HG03139 (cell line): ENCODE measurements at regions not wholly inside any gene's neighbourhood (a gene's known extent, or its start where the extent isn't known, plus 50 kb on each side); places are given as distances from the start of the nearest gene placed in this dataset.
"Not testable (repeated sequence)": the region's sequence is repeated elsewhere in the genome, so short reads cannot be mapped to it uniquely, and the experiment has no call there.

Source experiments
- ATAC-seq: cut with Tn5 transposase; IDR thresholded peaks from one replicate; pipeline ENCODE4 v1.9.1; 2021; ENCODE audit not compliant: unreplicated experiment

DNA sequence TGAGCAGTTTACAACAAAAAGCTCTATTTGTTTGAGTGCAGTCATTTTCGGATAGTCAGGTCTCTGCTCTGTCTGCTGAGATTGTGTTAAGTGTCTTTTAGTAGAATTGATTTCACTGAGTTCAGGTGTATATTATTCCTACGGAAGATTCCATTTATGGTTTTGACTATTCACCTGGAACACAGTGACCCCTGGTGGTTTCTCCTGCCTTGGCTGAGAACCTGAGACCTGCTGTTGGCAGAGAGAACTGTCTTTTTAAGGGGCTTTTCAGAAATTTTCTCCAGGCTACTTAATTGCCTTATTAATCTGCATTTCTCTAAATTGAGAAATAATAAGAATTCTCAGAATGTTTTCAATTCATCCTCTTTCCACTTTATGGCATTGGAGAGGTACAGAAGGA lies 508.0 kb downstream of the TBC1D32 start:
- no peak for ATAC-seq

DNA sequence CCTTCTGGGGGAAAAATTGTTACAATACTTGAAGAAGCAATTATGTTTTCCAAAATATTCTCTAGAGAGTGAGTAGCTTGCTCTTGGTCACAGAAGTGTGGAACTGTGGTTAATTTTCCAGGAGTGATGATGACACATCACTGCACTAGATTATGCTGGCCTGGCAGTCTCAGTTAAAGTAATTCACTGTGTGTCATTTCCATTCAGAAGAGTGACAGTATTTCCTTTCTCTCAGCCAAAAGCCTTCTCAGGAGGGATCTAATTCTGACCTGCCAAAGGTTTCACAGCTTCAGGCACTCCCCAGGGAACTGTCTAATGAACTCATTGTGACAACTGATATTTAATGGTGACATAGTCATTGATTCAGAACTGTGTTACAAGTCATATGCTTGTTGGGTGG lies 517.5 kb downstream of the TBC1D32 start:
- no peak for ATAC-seq

DNA sequence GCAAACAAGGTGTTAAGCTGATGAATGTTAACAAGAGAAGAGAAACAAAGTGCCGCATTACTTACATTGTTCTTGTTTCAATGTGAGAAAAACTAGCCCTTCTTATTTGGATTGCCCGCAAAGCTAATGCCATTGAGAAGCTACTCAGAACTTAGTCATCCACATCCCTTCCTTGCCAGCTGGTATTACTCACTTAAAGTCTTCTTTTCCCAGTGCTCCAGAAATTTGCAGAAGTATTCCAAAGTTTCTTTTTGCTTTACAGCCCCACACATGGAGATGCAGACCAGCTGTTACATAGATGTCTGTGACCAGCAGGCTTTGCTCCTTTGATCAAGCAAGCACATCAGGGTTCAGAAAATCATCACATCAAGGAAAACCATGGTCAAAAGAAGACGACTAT lies 529.0 kb downstream of the TBC1D32 start:
- ATAC-seq: no peak

DNA sequence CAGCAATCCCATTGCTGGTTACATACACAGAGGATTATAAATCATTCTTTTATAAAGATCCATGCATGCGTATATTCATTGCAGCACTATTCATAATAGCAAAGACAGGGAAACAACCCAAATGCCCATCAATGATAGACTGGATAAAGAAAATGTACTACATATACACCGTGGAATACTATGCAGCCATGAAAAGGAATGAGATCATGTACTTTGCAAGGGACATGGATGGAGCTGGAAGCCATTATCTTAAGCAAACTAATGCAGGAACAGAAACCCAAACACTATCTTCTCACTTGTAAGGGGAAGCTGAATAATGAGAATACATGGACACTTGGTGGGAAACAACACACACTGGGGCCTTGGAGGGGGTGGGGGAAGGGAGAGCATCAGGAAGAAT lies 529.7 kb downstream of the TBC1D32 start:
- ATAC-seq: no peak

DNA sequence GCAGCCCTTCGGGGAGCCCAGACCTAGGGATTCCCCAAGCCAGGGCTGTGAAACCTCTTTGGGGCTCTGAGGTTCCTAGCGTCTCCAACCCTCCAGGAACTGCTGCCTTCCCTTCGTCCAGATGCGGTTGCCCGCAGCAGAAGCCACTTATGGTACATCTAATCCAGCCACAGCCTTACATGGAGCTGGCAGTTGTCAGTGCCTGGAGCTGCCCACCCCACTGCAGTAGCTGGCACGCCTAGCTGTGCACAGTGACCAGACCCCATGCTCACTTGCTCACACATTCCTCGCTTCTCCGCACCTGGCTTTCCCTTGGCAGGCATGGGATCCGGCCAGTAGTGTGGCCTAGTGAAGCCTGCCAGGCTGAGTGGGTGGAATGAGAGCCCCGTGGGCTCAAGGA lies 547.6 kb downstream of the TBC1D32 start:
- no peak for ATAC-seq

DNA sequence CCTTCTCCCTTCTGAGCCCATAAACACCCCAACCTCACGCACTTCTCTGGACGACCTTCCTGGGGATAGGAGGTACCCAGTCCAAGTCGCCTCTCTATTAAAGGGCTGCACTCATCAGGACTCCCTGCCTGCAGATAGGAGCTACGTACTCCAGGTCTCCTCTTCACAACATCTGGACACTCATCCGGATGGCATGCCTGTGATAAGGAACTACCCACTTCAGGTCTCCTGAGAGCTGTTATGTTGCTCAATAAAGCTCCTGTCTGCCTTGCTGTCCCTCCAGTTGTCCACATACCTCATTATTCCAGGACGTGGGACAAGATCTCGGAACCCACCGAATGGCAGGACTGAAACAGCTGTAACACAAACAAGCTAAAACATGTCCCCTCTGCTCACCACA lies 548.0 kb downstream of the TBC1D32 start:
- ATAC-seq: no peak

DNA sequence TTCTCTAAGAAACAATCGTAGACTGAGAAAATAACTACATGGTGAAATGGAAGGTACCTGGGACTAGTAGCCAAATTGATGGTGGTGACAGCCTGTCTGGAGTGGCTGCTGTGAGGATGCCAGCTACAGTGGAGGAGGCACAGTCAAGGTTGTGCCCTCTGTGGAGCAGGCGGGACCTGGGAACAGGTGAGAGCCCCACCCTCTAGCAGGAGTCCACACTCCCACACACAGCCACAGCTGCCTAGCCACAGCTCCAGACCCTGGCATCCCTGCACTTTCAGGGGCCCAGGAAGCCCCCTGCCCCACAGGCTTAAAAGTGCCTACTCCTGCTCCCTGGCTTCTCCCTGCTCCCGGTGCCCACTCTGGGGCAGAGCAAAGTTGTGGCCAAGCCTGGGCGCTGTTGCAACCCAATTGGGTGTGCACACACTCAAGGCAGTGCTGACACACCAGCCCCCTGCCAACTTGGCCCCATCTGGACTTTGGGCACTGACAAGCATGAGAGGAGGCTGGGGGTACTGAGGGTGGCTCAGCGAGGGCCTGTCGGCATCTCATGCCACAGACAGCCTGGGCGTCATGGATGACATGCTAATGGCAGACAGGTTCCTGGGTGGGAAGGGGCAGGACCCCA lies 548.7 kb downstream of the TBC1D32 start:
- ATAC-seq: no peak

DNA sequence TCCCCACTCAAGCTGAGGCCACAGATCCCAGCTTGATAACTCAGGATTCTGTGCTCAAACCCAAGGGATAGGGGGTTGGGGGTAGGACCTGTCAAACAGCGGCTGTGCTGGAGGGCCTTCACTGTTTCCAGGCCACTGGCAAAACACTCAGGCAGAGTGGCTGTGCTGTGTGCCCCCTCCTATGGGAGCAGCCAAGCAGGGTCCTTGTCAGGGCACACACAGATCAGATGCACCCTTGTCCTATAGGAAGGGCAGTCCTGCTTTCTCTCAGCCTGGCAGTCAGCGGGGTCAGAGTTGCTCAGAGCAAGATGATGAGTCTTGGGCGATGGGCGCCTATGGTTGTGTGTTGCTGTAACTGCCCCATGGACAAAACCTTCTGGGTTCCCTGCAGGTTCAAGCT lies 554.8 kb downstream of the TBC1D32 start:
- no peak for ATAC-seq

DNA sequence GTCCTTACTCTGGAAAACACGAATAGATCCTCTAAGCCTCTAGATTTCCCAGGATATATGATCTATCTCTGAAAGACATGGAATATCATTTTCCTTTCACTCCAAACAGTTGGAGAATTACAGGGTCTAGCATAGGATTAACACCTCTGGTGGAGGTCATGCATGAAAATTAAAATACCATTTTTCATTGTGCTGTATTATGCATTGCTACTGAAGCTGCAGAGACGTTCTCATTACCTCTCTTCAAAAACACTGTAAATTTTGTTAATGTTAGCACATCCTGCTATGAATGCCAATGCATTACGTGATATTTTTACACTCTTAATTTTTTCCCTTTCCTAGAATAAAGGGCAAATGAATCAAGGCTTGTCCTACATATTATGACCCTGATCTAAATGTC lies 558.6 kb downstream of the TBC1D32 start:
- ATAC-seq: no peak

DNA sequence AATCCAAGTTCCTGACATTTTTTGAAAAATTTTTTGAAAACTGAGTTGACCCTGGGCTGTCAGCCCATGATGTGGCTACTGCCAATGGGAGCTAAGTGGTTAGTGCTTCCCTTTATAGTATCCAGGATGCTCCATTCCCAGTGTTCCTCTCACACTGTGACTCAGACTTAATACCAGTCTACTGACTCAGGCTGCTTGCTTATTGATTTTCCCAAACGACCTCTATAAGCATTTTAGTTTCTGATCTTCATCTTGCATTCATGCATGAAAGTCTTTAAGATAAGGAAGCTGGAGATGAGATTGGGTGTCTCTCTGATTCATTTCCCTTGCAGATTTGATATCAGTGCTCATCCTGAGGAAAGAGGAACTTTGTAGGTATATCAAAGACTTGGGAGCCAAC lies 560.0 kb downstream of the TBC1D32 start:
- no peak for ATAC-seq

DNA sequence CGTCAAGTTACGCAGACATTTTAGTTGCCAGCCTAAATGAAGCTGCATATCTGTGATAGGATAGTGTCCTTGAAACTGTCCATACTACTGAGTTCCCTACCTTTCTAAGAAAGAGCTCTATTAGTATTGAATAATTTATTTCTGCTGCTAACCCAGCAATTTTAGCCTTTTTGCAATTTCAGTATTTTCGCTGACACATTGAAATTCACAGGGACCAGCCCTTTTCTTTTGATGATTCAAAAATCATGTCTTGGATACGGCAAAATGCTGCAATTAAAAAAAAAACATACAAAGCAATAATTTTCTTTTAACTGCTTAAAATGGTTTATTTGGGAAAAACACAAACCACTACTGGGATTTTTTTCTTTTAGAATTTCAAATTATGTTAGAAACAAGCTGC lies 563.3 kb downstream of the TBC1D32 start:
- no peak for ATAC-seq

DNA sequence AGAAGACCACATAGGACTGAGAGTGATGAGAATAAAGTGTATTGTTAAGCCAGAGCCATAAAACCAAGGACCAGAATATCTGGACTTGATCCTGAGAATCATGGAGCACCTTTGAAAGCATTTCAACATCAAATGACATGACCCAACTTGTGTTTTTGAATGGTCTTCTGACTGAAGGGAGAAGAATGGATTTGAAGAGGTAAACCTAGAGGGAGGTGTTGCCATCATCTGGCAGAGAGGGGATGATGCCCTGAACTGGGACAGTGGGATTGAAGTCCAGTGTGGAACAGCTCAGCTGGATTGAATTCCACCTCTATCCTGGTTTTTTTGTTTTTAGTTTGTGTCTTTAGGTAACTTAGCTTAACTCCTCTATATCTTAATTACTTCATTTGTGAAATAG lies 570.0 kb downstream of the TBC1D32 start:
- ATAC-seq: no peak

DNA sequence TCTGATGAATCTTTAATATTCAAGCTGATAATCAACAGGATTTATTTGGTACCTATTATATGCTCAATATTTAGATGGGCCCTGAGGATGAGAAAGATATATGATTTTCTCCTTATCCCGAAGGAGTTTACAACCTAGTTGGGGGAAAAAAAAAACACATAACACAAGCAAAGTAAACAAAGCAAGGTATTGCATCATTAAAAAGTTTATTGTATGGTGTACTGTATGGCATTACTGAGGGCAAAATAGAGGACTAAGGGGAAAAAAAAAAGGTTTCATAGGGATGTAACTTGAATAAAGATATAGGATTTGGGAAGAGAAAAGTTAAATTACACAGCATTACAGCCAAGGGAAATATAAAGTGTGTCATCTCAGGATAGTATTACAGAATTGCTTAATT lies 574.7 kb downstream of the TBC1D32 start:
- no peak for ATAC-seq

DNA sequence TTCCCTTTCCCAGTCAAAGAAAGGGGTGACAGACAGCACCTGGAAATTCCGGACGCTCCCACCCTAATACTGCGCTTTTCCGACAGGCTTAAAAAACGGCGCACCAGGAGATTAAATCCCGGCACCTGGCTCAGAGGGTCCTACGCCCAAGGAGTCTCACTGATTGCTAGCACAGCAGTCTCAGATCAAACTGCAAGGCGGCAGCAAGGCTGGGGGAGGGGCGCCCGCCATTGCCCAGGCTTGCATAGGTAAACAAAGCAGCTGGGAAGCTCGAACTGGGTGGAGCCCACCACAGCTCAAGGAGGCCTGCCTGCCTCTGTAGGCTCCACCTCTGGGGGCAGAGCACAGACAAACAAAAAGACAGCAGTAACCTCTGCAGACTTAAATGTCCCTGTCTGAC lies 585.7 kb downstream of the TBC1D32 start:
- ATAC-seq: not testable (repeated sequence)

DNA sequence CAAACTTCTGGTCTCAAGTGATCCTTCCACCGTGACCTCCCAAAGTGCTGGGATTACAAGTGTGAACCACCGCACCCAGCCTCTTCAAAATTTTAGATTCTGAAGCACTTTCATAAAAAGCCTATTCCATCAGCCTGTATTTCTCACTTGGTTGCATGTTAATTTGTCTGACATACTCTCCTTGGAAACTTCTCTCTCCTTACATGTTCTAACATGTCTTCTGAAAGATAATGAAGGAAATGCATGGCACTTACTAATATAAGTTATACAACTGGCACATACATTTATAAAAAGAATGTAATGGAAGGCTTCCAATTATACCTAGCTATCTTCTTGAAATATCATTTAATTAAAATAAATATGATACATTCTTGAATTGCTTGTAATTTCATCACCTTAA lies 597.5 kb downstream of the TBC1D32 start:
- no peak for ATAC-seq

DNA sequence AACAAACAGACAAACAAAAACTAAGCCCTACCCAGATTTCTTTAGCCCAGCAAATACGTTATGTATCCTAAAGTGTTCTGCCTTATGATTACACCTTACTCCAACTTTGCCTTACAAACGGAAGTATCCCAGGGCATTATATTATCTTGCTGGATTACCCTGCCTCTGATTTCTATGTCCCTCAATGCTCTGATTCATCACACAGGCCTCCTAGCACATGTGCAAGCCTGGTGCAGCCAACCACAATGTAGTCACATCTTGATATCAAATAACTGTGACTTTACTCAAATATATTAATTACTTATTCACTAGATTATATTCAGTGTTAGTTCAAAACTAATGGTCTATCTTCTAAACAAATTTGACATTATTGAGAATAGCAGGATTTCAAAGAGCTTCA lies 598.6 kb downstream of the TBC1D32 start:
- no peak for ATAC-seq

DNA sequence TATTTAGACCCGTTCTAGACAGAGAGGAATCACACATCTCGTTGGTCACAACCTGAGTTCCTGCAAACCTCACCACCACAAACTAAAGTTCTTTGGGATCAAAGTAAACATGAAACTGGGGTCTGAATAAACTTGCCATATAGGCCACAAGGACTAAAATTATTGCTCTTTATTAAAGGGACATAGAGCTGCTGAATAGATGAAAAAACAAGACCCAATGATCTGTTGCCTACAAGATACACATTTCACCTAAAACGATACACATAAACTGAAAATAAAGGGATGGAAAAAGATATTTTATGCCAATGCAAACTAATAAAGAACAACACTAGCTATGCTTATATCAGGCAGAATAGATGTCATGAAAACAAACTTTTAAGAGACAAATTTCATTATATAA lies 623.0 kb downstream of the TBC1D32 start:
- ATAC-seq: no peak

DNA sequence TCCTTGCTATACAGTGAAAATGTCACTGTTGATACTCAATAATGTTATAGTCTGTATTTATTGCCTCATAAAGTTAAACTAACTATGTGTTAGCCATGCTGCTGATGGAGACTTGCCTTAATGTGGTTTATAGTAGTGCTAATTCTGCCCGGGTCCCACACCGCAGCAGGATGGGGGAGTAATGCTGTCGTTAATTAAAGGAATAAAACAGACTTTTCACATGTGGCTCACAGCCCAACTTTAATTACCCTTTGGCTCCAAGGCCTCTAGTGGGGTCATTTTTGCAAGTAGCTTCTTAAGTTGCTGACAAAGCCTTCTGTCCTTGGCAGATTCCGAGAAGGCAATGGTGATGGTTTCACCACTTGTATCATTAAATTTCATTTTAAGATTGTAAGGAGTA lies 634.3 kb downstream of the TBC1D32 start:
- ATAC-seq: no peak

DNA sequence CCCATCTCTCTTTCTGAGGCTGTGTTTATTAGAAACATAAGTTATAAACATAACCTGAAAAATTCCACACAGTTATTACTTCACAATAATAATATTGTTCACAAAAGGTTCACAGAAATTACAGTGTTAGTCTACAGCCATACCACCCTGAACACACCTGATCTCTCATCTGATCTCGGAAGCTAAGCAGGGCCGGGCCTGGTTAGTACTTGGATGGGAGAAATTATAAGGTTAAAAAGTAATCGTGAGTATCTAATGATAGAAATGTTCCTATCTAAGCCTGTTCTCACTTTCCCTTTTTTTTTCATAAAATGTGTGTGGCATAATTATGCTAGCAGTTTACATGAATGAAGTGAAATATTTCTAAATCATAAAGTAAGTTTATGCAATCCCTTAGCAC lies 647.8 kb downstream of the TBC1D32 start:
- ATAC-seq: no peak

DNA sequence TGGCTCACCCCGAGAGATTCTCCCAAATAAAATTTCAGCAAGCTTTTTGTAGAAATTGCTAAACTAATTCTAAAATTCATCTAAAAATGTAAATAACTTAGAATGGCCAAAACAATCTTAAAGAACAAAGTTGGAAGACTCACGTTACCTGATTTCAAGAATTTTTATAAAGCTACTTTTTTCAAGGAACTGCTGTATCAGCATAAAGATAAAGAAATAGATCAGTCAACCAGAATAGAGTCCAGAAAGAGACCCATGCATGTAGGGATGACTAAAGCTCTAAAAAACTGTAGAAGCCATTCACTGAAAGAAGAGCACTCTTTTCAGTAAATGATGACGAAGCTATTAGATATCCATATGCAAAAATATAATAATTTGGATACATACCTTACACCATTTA lies 652.1 kb downstream of the TBC1D32 start:
- ATAC-seq: no peak

DNA sequence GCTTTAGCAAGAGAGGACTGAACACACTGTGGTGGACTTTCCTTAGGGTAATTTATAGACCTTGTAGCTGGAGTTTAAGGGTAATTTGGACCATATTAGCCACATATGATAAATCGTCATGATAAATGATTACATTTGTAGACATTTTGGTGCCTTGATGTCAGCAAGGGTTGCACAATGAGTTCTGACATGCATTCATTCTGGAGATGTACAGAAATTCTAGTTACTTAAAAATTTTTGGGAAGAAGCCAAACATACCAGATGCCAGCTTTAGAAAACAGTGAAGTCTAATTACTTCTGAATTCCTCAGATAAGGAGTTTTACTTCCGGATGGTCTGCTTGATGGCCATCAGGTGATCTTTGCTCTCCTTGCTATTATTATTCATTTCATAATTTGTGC lies 653.1 kb downstream of the TBC1D32 start:
- ATAC-seq: no peak

DNA sequence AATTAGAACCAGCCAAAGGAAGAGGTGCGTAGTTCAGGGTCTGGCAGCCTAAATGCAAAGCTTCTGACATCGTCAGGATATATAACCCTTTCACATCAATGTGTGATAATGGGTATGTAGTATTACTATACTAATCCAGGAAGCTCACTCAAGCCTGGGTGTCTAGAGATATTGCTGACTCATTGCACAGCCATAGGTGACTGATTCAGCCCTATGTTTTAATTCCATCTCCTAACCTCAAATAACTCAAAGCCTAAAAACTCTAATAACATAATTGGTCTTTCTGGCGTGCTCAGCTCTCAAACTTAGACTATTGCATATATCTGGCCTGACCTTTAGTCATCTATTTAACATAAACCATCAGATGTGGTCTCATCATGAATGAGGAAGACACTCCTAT lies 658.4 kb downstream of the TBC1D32 start:
- ATAC-seq: no peak

DNA sequence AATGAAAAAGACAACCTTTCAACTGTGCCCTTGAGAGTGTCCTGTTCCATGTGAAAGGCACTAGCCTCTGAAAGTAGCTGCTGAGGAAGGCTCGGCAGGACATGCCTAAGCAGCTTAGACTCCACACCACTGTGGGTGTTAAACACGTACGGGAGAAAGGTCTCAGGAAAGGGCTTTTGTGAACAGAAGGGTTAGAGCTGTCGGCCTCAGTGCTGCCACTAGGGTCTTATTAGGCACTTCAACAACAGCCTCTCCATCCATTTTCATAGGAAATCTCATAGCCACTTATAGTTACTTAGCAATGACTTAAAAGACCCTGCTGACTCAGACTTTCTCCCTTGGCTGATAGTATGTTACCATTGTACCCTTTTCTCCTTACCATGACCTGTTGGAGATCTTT lies 662.8 kb downstream of the TBC1D32 start:
- ATAC-seq: no peak

DNA sequence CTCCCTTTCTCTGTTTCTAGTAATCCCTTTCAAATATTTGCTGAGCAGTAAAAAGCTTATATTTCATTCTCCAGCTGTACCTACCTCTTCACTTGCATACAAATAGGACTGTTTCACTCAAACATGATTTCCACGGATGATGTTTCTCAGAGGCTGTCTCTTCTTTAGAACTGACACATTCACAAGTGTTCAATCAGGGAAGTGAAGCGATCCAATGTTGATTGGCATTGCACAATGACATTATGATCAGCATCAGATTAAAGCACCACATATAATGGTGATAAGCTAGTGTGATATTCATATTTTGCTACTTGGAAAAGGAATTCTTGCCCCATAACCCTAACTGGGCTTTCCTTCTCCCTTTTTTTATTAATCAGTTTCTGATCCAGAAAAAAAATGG lies 681.8 kb downstream of the TBC1D32 start:
- no peak for ATAC-seq
